ENCODE measurements at regions not wholly inside any gene's neighbourhood (a gene's known extent, or its start where the extent isn't known, plus 50 kb on each side); places are given as distances from the start of the nearest gene placed in this dataset.

- no peak for TF ChIP-seq CSDC2 (CRISPR knock-in tag; IDR thresholded peaks at IDR 0.05)
- no peak for TF ChIP-seq PATZ1 (CRISPR knock-in tag; IDR thresholded peaks at IDR 0.05; ENCODE audit: borderline replicate concordance)
- no peak for TF ChIP-seq ISL1 (CRISPR knock-in tag; IDR thresholded peaks at IDR 0.05)
- TF ChIP-seq PPARA (CRISPR knock-in tag; IDR thresholded peaks at IDR 0.05; ENCODE audit: borderline replicate concordance) = no peak
- no peak for TF ChIP-seq CREB5 (CRISPR knock-in tag; IDR thresholded peaks at IDR 0.05; ENCODE audit: low read depth)
- no peak for TF ChIP-seq GLIS3 (CRISPR knock-in tag; IDR thresholded peaks at IDR 0.05)
- TF ChIP-seq TOX (CRISPR knock-in tag; IDR thresholded peaks at IDR 0.05; ENCODE audit: borderline replicate concordance) = no peak
These were observed 1417.4 kb downstream of the TBC1D22A start for GRCh38 chr22:48179571-48180546.

Measured in SK-N-SH treated with all-trans-retinoic acid at 6 μM for 48 hours (cell line).